GM12878 (cell line): ENCODE measurements at regions not wholly inside any gene's neighbourhood (a gene's known extent, or its start where the extent isn't known, plus 50 kb on each side); places are given as distances from the start of the nearest gene placed in this dataset.

Experiments used
- ASH2L ChIP-seq: fragments of 300-600, 200-600 bp; sonication (generic); IDR thresholded peaks from 2 replicates; pipeline ENCODE4 v1.6.1; 2017; ENCODE audit warnings: low read depth, mild to moderate bottlenecking, borderline replicate concordance
- BMI1 ChIP-seq: fragments of 450-650 bp; IDR thresholded peaks from 2 replicates; pipeline ENCODE4 v1.6.1; 2016; ENCODE audit warnings: mild to moderate bottlenecking, moderate library complexity, borderline replicate concordance
- CHD1 ChIP-seq: IDR thresholded peaks from 2 replicates; pipeline ENCODE4 v1.6.1; 2012; ENCODE audit warnings: low read depth, low read length, improper control_type of control experiment
- E2F8 ChIP-seq: fragments of 450-650 bp; IDR thresholded peaks from 2 replicates; pipeline ENCODE4 v1.6.1; 2018; ENCODE audit warnings: mild to moderate bottlenecking, low read depth, moderate library complexity; ENCODE audit not compliant: partially characterized antibody
- HDAC6 ChIP-seq: fragments of 200-600 bp; sonication (generic); IDR thresholded peaks from one replicate; pipeline ENCODE4 v1.8.0; 2017; ENCODE audit warnings: antibody characterized with exemption; ENCODE audit not compliant: unreplicated experiment
- MEF2A ChIP-seq: IDR thresholded peaks from 2 replicates; pipeline ENCODE4 v1.6.1; 2011; ENCODE audit warnings: low read depth, mild to moderate bottlenecking, low read length, moderate library complexity; ENCODE audit not compliant: insufficient read depth
- NR2C2 ChIP-seq: IDR thresholded peaks from 2 replicates; pipeline ENCODE4 v1.6.1; 2011; ENCODE audit warnings: borderline replicate concordance, low read depth; ENCODE audit not compliant: control insufficient read depth, insufficient read length
- POLR2AphosphoS5 ChIP-seq: IDR thresholded peaks from 2 replicates; pipeline ENCODE4 v1.6.1; 2011; ENCODE audit warnings: mild to moderate bottlenecking, low read length, inconsistent platforms
- POU2F2 ChIP-seq: IDR thresholded peaks from 3 replicates; pipeline ENCODE4 v1.6.1; 2011; ENCODE audit warnings: low read depth, mild to moderate bottlenecking, low read length, borderline replicate concordance
- RAD51 ChIP-seq: fragments of 450-650 bp; IDR thresholded peaks from 2 replicates; pipeline ENCODE4 v1.6.1; 2016; ENCODE audit warnings: moderate library complexity, mild to moderate bottlenecking, inconsistent platforms
- SMARCA5 ChIP-seq: fragments of 450-650 bp; IDR thresholded peaks from 2 replicates; pipeline ENCODE4 v1.6.1; 2017; ENCODE audit warnings: mild to moderate bottlenecking
- SMC3 ChIP-seq: IDR thresholded peaks from 2 replicates; pipeline ENCODE4 v1.6.1; 2011; ENCODE audit warnings: low read length, improper control_type of control experiment, borderline replicate concordance
- SP1 ChIP-seq: IDR thresholded peaks from one replicate; pipeline ENCODE4 v1.6.1; 2011; ENCODE audit warnings: low read depth, low read length
- SRF ChIP-seq, 2 experiments: IDR thresholded peaks; 2 replicates each; pipeline ENCODE4 v1.6.1; 2011; ENCODE audit warnings: low read depth in 2 of 2, low read length in 2 of 2, mild to moderate bottlenecking in 1 of 2, moderate library complexity in 1 of 2
- YBX1 ChIP-seq: fragments of 450-650 bp; IDR thresholded peaks from 2 replicates; pipeline ENCODE4 v1.6.1; 2016; ENCODE audit warnings: antibody characterized with exemption
- ZNF592 ChIP-seq: fragments of 450-650 bp; IDR thresholded peaks from 2 replicates; pipeline ENCODE4 v1.6.1; 2017; ENCODE audit warnings: mild to moderate bottlenecking, moderate library complexity
- TF ChIP-seq, protein P1 (sequence below): fragments of 450-650 bp; IDR thresholded peaks from 2 replicates; pipeline ENCODE4 v1.6.1; 2017; ENCODE audit warnings: mild to moderate bottlenecking, moderate library complexity
- TF ChIP-seq, protein P2 (sequence below): IDR thresholded peaks from 2 replicates; pipeline ENCODE4 v1.6.1; 2012; ENCODE audit warnings: low read length, inconsistent platforms

DNA sequence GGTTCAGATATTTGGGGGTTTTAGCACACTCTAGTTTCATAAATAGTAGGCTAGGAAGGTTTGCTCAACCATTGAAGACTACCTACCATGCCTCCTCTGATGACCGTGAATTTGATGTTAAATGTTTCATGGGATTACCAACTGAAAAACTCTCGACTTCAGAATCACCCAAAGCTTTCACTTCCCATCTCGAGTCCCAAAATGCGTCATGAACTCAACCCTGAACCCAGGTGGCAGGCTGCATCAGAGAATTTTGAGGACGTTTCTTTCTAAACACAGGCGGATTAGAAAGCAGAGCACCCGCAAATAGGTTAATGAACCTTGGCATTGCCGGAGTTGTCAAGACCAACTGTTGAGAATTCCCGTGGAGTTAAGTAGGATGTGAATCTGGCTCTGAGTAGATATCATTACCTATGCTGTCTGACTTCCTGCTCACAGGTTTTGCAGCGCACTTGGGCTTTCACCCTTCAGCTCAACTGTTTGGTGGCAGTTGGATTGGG lies 98.4 kb upstream of the ADTRP start (continued):
- TF ChIP-seq ZNF592: peak; percentile 12; the same call in 1 of the 2 replicates
- peak; percentile 86; the same call in 1 of the 2 replicates for TF ChIP-seq MEF2A
- TF ChIP-seq BMI1: peak; percentile 74; the same call in 1 of the 2 replicates
- peak; percentile 46; the same call in 1 of the 2 replicates for TF ChIP-seq ASH2L
- no peak for TF ChIP-seq CHD1
- peak; percentile 23; the same call in 1 of the 2 replicates for TF ChIP-seq SMC3
- TF ChIP-seq, protein P1, sequence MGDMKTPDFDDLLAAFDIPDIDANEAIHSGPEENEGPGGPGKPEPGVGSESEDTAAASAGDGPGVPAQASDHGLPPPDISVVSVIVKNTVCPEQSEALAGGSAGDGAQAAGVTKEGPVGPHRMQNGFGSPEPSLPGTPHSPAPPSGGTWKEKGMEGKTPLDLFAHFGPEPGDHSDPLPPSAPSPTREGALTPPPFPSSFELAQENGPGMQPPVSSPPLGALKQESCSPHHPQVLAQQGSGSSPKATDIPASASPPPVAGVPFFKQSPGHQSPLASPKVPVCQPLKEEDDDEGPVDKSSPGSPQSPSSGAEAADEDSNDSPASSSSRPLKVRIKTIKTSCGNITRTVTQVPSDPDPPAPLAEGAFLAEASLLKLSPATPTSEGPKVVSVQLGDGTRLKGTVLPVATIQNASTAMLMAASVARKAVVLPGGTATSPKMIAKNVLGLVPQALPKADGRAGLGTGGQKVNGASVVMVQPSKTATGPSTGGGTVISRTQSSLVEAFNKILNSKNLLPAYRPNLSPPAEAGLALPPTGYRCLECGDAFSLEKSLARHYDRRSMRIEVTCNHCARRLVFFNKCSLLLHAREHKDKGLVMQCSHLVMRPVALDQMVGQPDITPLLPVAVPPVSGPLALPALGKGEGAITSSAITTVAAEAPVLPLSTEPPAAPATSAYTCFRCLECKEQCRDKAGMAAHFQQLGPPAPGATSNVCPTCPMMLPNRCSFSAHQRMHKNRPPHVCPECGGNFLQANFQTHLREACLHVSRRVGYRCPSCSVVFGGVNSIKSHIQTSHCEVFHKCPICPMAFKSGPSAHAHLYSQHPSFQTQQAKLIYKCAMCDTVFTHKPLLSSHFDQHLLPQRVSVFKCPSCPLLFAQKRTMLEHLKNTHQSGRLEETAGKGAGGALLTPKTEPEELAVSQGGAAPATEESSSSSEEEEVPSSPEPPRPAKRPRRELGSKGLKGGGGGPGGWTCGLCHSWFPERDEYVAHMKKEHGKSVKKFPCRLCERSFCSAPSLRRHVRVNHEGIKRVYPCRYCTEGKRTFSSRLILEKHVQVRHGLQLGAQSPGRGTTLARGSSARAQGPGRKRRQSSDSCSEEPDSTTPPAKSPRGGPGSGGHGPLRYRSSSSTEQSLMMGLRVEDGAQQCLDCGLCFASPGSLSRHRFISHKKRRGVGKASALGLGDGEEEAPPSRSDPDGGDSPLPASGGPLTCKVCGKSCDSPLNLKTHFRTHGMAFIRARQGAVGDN: peak; percentile 73
- TF ChIP-seq SMARCA5: no peak
- TF ChIP-seq, protein P2, sequence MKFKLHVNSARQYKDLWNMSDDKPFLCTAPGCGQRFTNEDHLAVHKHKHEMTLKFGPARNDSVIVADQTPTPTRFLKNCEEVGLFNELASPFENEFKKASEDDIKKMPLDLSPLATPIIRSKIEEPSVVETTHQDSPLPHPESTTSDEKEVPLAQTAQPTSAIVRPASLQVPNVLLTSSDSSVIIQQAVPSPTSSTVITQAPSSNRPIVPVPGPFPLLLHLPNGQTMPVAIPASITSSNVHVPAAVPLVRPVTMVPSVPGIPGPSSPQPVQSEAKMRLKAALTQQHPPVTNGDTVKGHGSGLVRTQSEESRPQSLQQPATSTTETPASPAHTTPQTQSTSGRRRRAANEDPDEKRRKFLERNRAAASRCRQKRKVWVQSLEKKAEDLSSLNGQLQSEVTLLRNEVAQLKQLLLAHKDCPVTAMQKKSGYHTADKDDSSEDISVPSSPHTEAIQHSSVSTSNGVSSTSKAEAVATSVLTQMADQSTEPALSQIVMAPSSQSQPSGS: peak; percentile 97
- no peak for TF ChIP-seq NR2C2
- peak; percentile 75; the same call in 2 of the 3 replicates for TF ChIP-seq POU2F2
- TF ChIP-seq POLR2AphosphoS5: peak; percentile 61; the same call in 1 of the 2 replicates
- TF ChIP-seq SRF (IDR thresholded peaks at IDR 0.05; ENCODE audit: low read depth in 2 of 2, low read length in 2 of 2): peak in 1 of 2 experiments; percentile 78; a peak in 1 of 4 replicates
- TF ChIP-seq YBX1: no peak
- TF ChIP-seq E2F8: peak; percentile 52
- TF ChIP-seq RAD51: 0 out of 2 replicates have a peak, but pooled peaks have one; percentile 26
- TF ChIP-seq HDAC6: no peak
- peak; percentile 66 for TF ChIP-seq SP1
